Prostate gland (tissue), 2 donors: ENCODE measurements at regions not wholly inside any gene's neighbourhood (a gene's known extent, or its start where the extent isn't known, plus 50 kb on each side); places are given as distances from the start of the nearest gene placed in this dataset.

Source experiments
- DNase-seq: peaks from one replicate; pipeline ENCODE4 v3.0.0-alpha.2; 2019; ENCODE audit warnings: low spot score
- H3K27ac ChIP-seq, 2 donors: fragments of 200-600 bp; sonication (generic); 2 replicates each; pipeline ENCODE4 v1.5.1; 2017 to 2019
- H3K27me3 ChIP-seq: fragments of 200-600 bp; sonication (generic); replicated peaks from 2 replicates; pipeline ENCODE4 v1.5.1; 2019; ENCODE audit not compliant: insufficient read depth
- H3K36me3 ChIP-seq, 2 donors: fragments of 200-600 bp; sonication (generic); 1 replicate in 1 of 2; 2 replicates in 1 of 2; pipeline versions ENCODE4 v1.5.1 to v1.8.1; 2017 to 2019
- H3K4me1 ChIP-seq: fragments of 200-600 bp; sonication (generic); replicated peaks from 2 replicates; pipeline ENCODE4 v1.5.1; 2019
- H3K4me3 ChIP-seq, 2 donors: fragments of 200-600 bp; sonication (generic); 2 replicates each; pipeline ENCODE4 v1.5.1; 2017 to 2019
- H3K9me3 ChIP-seq: fragments of 200-600 bp; sonication (generic); 2 replicates; pipeline ENCODE4 v1.5.1; 2017
- CTCF ChIP-seq, 4 experiments: fragments of 200-600 bp in 2 of 4; fragments of 450-650 bp in 2 of 4; sonication (generic) in 2 of 4; IDR thresholded peaks; 1 replicate in 3 of 4; 2 replicates in 1 of 4; pipeline ENCODE4 v1.5.1; 2016 to 2019; ENCODE audit warnings: antibody characterized with exemption in 4 of 4, mild to moderate bottlenecking in 2 of 4, moderate library complexity in 2 of 4
- POLR2A ChIP-seq: fragments of 450-650 bp; IDR thresholded peaks from one replicate; pipeline ENCODE4 v1.6.1; 2016; ENCODE audit warnings: antibody characterized with exemption, mild to moderate bottlenecking
- POLR2AphosphoS5 ChIP-seq: sonication (generic); formaldehyde crosslinking; IDR thresholded peaks from one replicate; pipeline ENCODE4 v1.6.1; 2017; ENCODE audit warnings: antibody characterized with exemption
- WGBS: methylation state at CpG from one replicate; pipeline ENCODE4 v1.1.5; 2018; 5-methylcytosine and 5-hydroxymethylcytosine counted together
- intact Hi-C: fragments of 100-400 bp; cut with DNase I; formaldehyde crosslinking; loops from one replicate; pipeline ENCODE4 v1.14.2; 2022

- H3K4me3 ChIP-seq, result no peak overlapping the region
- no peak for DNase-seq
- no peak for TF ChIP-seq CTCF (IDR thresholded peaks at IDR 0.05)
- TF ChIP-seq POLR2A, result no peak
- no peak for TF ChIP-seq POLR2AphosphoS5
Observed at GRCh38 chr5:147017621-147018020, 139.1 kb upstream of the PPP2R2B start.

GRCh38 chr5:147018812-147019211, 140.3 kb upstream of the PPP2R2B start:
- Histone ChIP-seq H3K27me3 (no peaks in the 10 kb centered on the region), H3K27ac (no peak overlapping the region), H3K4me1 (no peaks in the 10 kb centered on the region), H3K9me3 (no peaks in the 10 kb centered on the region), H3K36me3 (no peaks in the 10 kb centered on the region), H3K4me3 (no peak overlapping the region)
- WGBS, result 42% methylated on average over 1 of the region's 1 CpG
- intact Hi-C loops, result no loop called here
- DNase-seq, result no peak
- TF ChIP-seq CTCF (IDR thresholded peaks at IDR 0.05), result no peak
- no peak for TF ChIP-seq POLR2A
- TF ChIP-seq POLR2AphosphoS5, result no peak

More at GRCh38 chr5:147017621-147018020, 139.1 kb upstream of the PPP2R2B start:
- H3K4me1 ChIP-seq, result no peaks in the 10 kb centered on the region
- H3K36me3 ChIP-seq, result no peaks in the 10 kb centered on the region
- no peaks in the 10 kb centered on the region for H3K27me3 ChIP-seq
- no peaks in the 10 kb centered on the region for H3K9me3 ChIP-seq
- intact Hi-C loops, result no loop called here
- no peak overlapping the region for H3K27ac ChIP-seq

- no peak for DNase-seq
- 89% methylated on average over 4 of the region's 4 CpGs for WGBS
Observed at GRCh38 chr5:147036691-147037245, 158.2 kb upstream of the PPP2R2B start.

GRCh38 chr5:147037515-147038205, 159.1 kb upstream of the PPP2R2B start:
- Histone ChIP-seq H3K27me3 (no peaks in the 10 kb centered on the region), H3K4me1 (no peaks in the 10 kb centered on the region), H3K9me3 (no peaks in the 10 kb centered on the region), H3K36me3 (no peaks in the 10 kb centered on the region), H3K27ac (no peak overlapping the region), H3K4me3 (no peak overlapping the region)
- DNase-seq, result no peak
- intact Hi-C loops, result no loop called here
- TF ChIP-seq POLR2A (no peak), CTCF (IDR thresholded peaks at IDR 0.05) (no peak), POLR2AphosphoS5 (no peak)
- 75% methylated on average over 3 of the region's 3 CpGs for WGBS

More at GRCh38 chr5:147036691-147037245, 158.2 kb upstream of the PPP2R2B start:
- Histone ChIP-seq H3K27me3 (no peaks in the 10 kb centered on the region), H3K27ac (no peak overlapping the region), H3K36me3 (no peaks in the 10 kb centered on the region), H3K4me1 (no peaks in the 10 kb centered on the region), H3K4me3 (no peak overlapping the region), H3K9me3 (no peaks in the 10 kb centered on the region)
- intact Hi-C loops, result no loop called here
- TF ChIP-seq POLR2A (no peak), POLR2AphosphoS5 (no peak)

GRCh38 chr5:147040856-147041255, 162.3 kb upstream of the PPP2R2B start:
- H3K27me3 ChIP-seq, result no peaks in the 10 kb centered on the region
- WGBS, result 81% methylated on average over 3 of the region's 3 CpGs
- H3K9me3 ChIP-seq, result no peaks in the 10 kb centered on the region
- no peaks in the 10 kb centered on the region for H3K4me1 ChIP-seq
- H3K27ac ChIP-seq, result no peak overlapping the region
- TF ChIP-seq POLR2AphosphoS5 (no peak), CTCF (IDR thresholded peaks at IDR 0.05) (no peak), POLR2A (no peak)
- intact Hi-C loops, result no loop called here
- no peaks in the 10 kb centered on the region for H3K36me3 ChIP-seq
- no peak for DNase-seq
- H3K4me3 ChIP-seq, result no peak overlapping the region
